B cell (primary cell): ENCODE measurements at regions not wholly inside any gene's neighbourhood (a gene's known extent, or its start where the extent isn't known, plus 50 kb on each side); places are given as distances from the start of the nearest gene placed in this dataset.

Experiments
- ATAC-seq: fragments of 200-7000 bp; cut with Tn5 transposase; one replicate; pipeline ENCODE4 v1.10.0; 2021; ENCODE audit warnings: low read depth, mild to moderate bottlenecking, moderate number of reproducible peaks, moderate library complexity
- CTCF ChIA-PET: fragments of 350-600 bp; sonication (Branson Sonifier 250); formaldehyde crosslinking; loops from one replicate; lab custom pipeline; 2021; ENCODE audit warnings: antibody characterized with exemption, inconsistent platforms; lab: Charles Lee
- POLR2A ChIA-PET: fragments of 350-600 bp; sonication (Branson Sonifier 250); formaldehyde crosslinking; loops from one replicate; lab custom pipeline; 2021; ENCODE audit warnings: antibody characterized with exemption; lab: Charles Lee
- DNase-seq: peaks from one replicate; pipeline ENCODE4 v3.0.0; 2013
- H2AFZ ChIP-seq: 2 replicates; pipeline ENCODE4 v1.6.1; 2012; ENCODE audit warnings: mild to moderate bottlenecking, low read depth, low read length; ENCODE audit not compliant: insufficient read depth, poor library complexity, severe bottlenecking
- H3K27ac ChIP-seq, 2 donors: 1 replicate in 1 of 2; 2 replicates in 1 of 2; pipeline ENCODE4 v1.5.1; 2012 to 2013; ENCODE audit warnings: low read length in 2 of 2, mild to moderate bottlenecking in 2 of 2, moderate library complexity in 1 of 2
- H3K27me3 ChIP-seq, 4 experiments: fragments of 200-600 bp in 1 of 4; sonication (generic) in 1 of 4; replicated peaks in 1 of 4; 1 replicate in 2 of 4; 2 replicates in 2 of 4; pipeline versions ENCODE4 v1.6.1 to v1.7.0; 2013 to 2016; ENCODE audit warnings: low read length in 3 of 4, mild to moderate bottlenecking in 2 of 4, mixed read lengths in 1 of 4, moderate library complexity in 1 of 4; ENCODE audit not compliant: insufficient read depth in 4 of 4, control insufficient read depth in 3 of 4; ENCODE audit errors: control extremely low read depth in 1 of 4
- H3K36me3 ChIP-seq, 2 experiments: replicated peaks in 1 of 2; 1 replicate in 1 of 2; 2 replicates in 1 of 2; pipeline versions ENCODE4 v1.6.1 to v1.7.1; 2013; ENCODE audit warnings: low read length in 1 of 2; ENCODE audit not compliant: insufficient read depth in 2 of 2, control insufficient read depth in 1 of 2; ENCODE audit errors: control extremely low read depth in 1 of 2, extremely low read depth in 1 of 2
- H3K4me1 ChIP-seq, 2 donors: fragments of 200-600 bp in 1 of 2; sonication (generic) in 1 of 2; 1 replicate in 1 of 2; 2 replicates in 1 of 2; pipeline versions ENCODE4 v1.5.1 to v1.6.1; 2013 to 2017; ENCODE audit warnings: low read length in 2 of 2; ENCODE audit not compliant: control insufficient read depth in 2 of 2, insufficient read depth in 2 of 2
- H3K4me2 ChIP-seq: replicated peaks from 2 replicates; pipeline ENCODE3; 2012; ENCODE audit warnings: mild to moderate bottlenecking, low read depth, low read length; ENCODE audit not compliant: poor library complexity, severe bottlenecking
- H3K4me3 ChIP-seq, 5 experiments: fragments of 200-600 bp in 1 of 5; sonication (generic) in 1 of 5; 1 replicate in 3 of 5; 2 replicates in 2 of 5; pipeline versions ENCODE4 v1.5.1 to v1.7.0; 2011 to 2016; ENCODE audit warnings: low read length in 4 of 5, mild to moderate bottlenecking in 4 of 5, low read depth in 2 of 5, control low read depth in 1 of 5, moderate library complexity in 1 of 5; ENCODE audit not compliant: insufficient read depth in 1 of 5; ENCODE audit errors: control extremely low read depth in 1 of 5, extremely low read depth in 1 of 5
- H3K79me2 ChIP-seq: fragments of 200-600 bp; sonication (generic); one replicate; pipeline ENCODE4 v1.6.0; 2016; ENCODE audit warnings: low read length; ENCODE audit not compliant: control insufficient read depth, insufficient read depth
- H3K9ac ChIP-seq: fragments of 200-600 bp; sonication (generic); 2 replicates; pipeline ENCODE4 v1.6.1; 2017; ENCODE audit warnings: mild to moderate bottlenecking, low read length, moderate library complexity
- H3K9me3 ChIP-seq, 3 donors: one replicate each; pipeline versions ENCODE4 v1.6.1 to v1.7.1; 2013; ENCODE audit warnings: low read length in 2 of 3; ENCODE audit not compliant: control insufficient read depth in 2 of 3, insufficient read depth in 1 of 3; ENCODE audit errors: control extremely low read depth in 1 of 3
- H4K20me1 ChIP-seq: 2 replicates; pipeline ENCODE4 v1.6.0; 2012; ENCODE audit warnings: mild to moderate bottlenecking, low read length; ENCODE audit not compliant: insufficient read depth, control insufficient read depth, poor library complexity, severe bottlenecking
- H3K27ac Mint-ChIP-seq: one replicate; pipeline ENCODE4 v1.8.0; 2021; ENCODE audit warnings: mixed read lengths
- H3K27me3 Mint-ChIP-seq: one replicate; pipeline ENCODE4 v1.8.0; 2021; ENCODE audit warnings: mixed read lengths
- H3K4me1 Mint-ChIP-seq: one replicate; pipeline ENCODE4 v1.8.0; 2021; ENCODE audit warnings: mixed read lengths
- H3K4me3 Mint-ChIP-seq: one replicate; pipeline ENCODE4 v1.8.0; 2021; ENCODE audit warnings: mixed read lengths
- H3K9me3 Mint-ChIP-seq: one replicate; pipeline ENCODE4 v1.8.0; 2022; ENCODE audit warnings: mixed read lengths; ENCODE audit not compliant: insufficient read depth
- EZH2 ChIP-seq: IDR thresholded peaks from 2 replicates; pipeline ENCODE4 v1.6.1; 2012; ENCODE audit warnings: borderline replicate concordance, low read depth, mild to moderate bottlenecking, moderate library complexity, low read length; ENCODE audit not compliant: insufficient read depth, poor library complexity, severe bottlenecking
- WGBS: methylation state at CpG from one replicate; pipeline ENCODE4 v1.1.5; 2013; ENCODE audit warnings: missing lambda C conversion rate; ENCODE audit not compliant: insufficient coverage; 5-methylcytosine and 5-hydroxymethylcytosine counted together
- intact Hi-C: fragments of 100-400 bp; cut with micrococcal nuclease; formaldehyde crosslinking; loops from one replicate; pipeline ENCODE4 v1.10.0; 2022
- TF ChIP-seq, protein P1 (sequence below): fragments of 200-600 bp; IDR thresholded peaks from one replicate; pipeline ENCODE4 v1.8.0; 2022; ENCODE audit warnings: antibody characterized with exemption, mild to moderate bottlenecking

DNA sequence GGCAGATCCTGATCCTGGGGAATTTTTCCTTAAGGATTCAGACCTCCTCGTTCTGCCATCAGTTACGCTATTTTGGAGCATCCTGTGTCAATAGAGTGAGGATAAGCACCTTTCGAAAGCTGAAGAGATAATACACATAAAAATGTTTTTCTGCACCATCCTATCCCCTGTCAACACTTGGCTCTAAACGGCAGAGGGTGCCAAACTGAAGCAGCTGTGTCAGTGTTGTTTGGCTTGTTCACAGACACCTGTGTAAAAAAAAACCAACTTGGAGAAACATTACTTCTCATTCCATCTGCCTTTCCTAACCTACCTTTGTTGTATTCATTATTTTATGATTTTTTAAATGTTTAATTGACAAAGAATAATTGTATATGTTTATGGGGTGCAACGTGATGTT, 417.0 kb upstream of the DDI1 start:
- Mint-ChIP-seq H3K27me3 (no peaks in the 10 kb centered on the region), H3K4me1 (peaks cover 1% of the 10 kb centered on the region), H3K4me3 (no peak overlapping the region), H3K27ac (no peak overlapping the region), H3K9me3 (no peaks in the 10 kb centered on the region)
- H3K4me3 ChIP-seq = no peak overlapping the region
- CTCF ChIA-PET = interaction anchor here (0.9 to 1.3 kb wide), 2 partner anchors 17 to 544 kb away, joined by 3 read pairs; no protein-coding TSS in a partner anchor
- ATAC-seq (peak; percentile 41), DNase-seq (peak; percentile 10)
- no peak for TF ChIP-seq EZH2
- TF ChIP-seq, protein P1, sequence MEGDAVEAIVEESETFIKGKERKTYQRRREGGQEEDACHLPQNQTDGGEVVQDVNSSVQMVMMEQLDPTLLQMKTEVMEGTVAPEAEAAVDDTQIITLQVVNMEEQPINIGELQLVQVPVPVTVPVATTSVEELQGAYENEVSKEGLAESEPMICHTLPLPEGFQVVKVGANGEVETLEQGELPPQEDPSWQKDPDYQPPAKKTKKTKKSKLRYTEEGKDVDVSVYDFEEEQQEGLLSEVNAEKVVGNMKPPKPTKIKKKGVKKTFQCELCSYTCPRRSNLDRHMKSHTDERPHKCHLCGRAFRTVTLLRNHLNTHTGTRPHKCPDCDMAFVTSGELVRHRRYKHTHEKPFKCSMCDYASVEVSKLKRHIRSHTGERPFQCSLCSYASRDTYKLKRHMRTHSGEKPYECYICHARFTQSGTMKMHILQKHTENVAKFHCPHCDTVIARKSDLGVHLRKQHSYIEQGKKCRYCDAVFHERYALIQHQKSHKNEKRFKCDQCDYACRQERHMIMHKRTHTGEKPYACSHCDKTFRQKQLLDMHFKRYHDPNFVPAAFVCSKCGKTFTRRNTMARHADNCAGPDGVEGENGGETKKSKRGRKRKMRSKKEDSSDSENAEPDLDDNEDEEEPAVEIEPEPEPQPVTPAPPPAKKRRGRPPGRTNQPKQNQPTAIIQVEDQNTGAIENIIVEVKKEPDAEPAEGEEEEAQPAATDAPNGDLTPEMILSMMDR = no peak
- intact Hi-C loops = no loop called here
- H3K9ac ChIP-seq = no peak overlapping the region
- no CpG with 5 or more reads among the region's 5 CpGs for whole genome bisulfite sequencing
- no peak overlapping the region for H3K4me2 ChIP-seq
- no peaks in the 10 kb centered on the region for H3K79me2 ChIP-seq
- no peaks in the 10 kb centered on the region for H3K27me3 ChIP-seq
- no peak overlapping the region for H2AFZ ChIP-seq
- POLR2A ChIA-PET = no interaction called here
- no peaks in the 10 kb centered on the region for H4K20me1 ChIP-seq
- no peaks in the 10 kb centered on the region for H3K36me3 ChIP-seq
- H3K4me1 ChIP-seq = no peaks in the 10 kb centered on the region
- no peaks in the 10 kb centered on the region for H3K9me3 ChIP-seq
- no peak overlapping the region for H3K27ac ChIP-seq

DNA sequence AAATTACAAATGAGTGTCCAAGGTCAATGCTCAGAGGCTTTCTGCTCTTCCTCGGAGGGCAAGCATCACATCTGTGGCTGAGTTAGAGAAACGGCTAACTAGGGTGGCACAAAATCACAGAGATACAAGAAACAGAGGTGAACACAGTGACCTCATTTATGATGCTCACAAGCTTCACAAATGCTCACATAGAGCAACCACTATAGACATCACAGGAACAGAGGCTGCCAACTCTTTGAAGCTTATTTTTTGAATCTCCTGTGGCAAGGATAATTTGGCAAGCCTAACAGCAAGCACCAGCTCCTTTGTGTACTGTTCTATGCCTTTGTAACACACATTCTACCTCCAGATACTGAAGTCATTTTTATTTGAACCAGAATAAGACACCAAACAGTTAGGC, 416.5 kb upstream of the DDI1 start:
- no peaks in the 10 kb centered on the region for H3K27me3 Mint-ChIP-seq
- no peak overlapping the region for H3K27ac ChIP-seq
- no peak overlapping the region for H3K27ac Mint-ChIP-seq
- H3K79me2 ChIP-seq = no peaks in the 10 kb centered on the region
- H3K4me2 ChIP-seq = no peak overlapping the region
- no peaks in the 10 kb centered on the region for H3K27me3 ChIP-seq
- ChIA-PET CTCF (interaction anchor here (0.8 to 1.3 kb wide), 3 partner anchors 13 to 543 kb away, joined by 3 read pairs; no protein-coding TSS in a partner anchor), POLR2A (no interaction called here)
- ATAC-seq = no peak
- H2AFZ ChIP-seq = no peak overlapping the region
- no peak overlapping the region for H3K4me3 Mint-ChIP-seq
- H3K9me3 ChIP-seq = no peaks in the 10 kb centered on the region
- no peak for TF ChIP-seq EZH2
- TF ChIP-seq, protein P1 = no peak
- no peaks in the 10 kb centered on the region for H4K20me1 ChIP-seq
- no peaks in the 10 kb centered on the region for H3K4me1 ChIP-seq
- no peak for DNase-seq
- H3K4me3 ChIP-seq = no peak overlapping the region
- no peaks in the 10 kb centered on the region for H3K36me3 ChIP-seq
- H3K4me1 Mint-ChIP-seq = peaks cover 5% of the 10 kb centered on the region
- 57% methylated on average over 2 of the region's 2 CpGs for WGBS
- H3K9ac ChIP-seq = no peak overlapping the region
- intact Hi-C loops = no loop called here
- H3K9me3 Mint-ChIP-seq = no peaks in the 10 kb centered on the region
